GM04503 (cell line): ENCODE measurements at regions not wholly inside any gene's neighbourhood (a gene's known extent, or its start where the extent isn't known, plus 50 kb on each side); places are given as distances from the start of the nearest gene placed in this dataset.

Source experiments
- DNase-seq: peaks from one replicate; pipeline ENCODE4 v3.0.0-alpha.2; 2012; ENCODE audit warnings: low read depth

DNA sequence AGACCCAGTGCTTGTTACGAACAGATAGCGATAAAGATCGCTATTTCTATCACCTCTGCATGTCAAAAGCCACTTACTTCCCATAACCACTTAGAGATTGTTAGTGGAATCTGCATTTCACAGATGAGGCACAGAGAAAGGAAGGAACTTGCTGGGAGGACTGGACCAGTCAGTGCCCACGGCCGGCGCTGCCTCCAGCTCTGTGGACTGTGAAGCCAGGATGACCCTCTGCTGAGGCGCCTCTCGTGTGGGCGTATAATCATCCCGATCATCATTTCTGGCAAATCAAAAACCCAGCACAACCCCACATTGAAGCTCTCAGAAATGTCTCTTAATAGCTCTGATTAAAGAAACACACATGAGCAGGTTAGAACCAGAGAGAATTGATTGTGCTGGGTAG is 61.5 kb upstream of the ADRA2C start:
- no peak for DNase-seq

DNA sequence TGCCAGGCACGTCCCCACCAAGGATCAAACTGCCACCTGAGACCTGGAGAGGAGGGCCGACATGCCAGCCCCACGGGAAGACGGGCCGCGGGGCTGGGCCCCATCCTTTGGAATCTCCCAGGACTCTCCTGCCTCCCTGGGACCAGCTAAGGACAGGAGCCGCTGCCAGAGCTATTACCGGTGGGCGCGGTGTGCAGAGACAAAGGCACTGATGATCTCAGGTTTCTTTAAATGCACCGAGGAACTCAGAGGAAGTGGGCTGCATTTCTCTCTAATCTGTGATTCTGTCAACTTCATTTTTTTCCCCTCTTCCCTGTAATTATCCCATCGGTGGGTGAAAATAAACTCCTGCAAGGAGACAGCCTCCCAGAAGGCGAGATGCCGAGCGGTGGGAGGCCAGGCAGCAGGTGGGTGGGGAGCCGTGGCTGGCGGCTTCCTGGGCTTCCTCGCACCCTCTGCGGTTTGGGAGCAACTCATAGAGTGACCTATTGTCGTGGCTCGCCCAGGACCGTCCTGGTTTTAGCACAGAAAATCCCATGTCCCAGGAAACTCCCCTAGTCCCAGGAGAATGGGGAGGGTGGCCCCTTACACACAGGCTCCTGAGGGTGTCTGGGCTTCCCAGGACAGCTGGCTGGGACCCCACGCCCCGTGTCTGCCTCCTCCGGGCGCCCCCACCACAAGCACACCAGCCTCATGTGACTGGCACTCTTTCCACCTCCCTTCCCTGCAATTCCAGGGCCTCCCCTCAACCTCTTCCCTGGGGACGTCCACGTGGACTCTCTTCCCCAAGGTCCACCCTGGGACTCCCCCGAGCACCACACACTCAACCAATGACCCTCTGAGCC is 62.3 kb upstream of the ADRA2C start:
- no peak for DNase-seq

DNA sequence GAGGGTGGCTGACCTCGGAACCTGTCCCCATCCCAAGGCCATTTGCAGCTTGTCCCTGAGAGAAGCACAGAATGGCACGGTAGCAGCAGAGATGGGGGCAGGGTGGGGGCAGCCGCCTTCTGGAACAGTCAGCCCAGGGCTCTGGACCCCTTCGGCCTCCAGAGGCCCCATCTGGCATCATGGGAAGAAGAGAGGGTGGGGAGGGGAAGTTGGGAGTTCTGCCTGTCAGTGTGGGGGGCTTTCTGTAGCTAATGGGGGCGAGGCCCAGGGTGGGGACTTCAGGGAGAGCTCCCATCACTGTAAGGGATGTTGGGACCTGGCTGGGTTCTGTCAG is 62.9 kb upstream of the ADRA2C start:
- DNase-seq, result no peak

DNA sequence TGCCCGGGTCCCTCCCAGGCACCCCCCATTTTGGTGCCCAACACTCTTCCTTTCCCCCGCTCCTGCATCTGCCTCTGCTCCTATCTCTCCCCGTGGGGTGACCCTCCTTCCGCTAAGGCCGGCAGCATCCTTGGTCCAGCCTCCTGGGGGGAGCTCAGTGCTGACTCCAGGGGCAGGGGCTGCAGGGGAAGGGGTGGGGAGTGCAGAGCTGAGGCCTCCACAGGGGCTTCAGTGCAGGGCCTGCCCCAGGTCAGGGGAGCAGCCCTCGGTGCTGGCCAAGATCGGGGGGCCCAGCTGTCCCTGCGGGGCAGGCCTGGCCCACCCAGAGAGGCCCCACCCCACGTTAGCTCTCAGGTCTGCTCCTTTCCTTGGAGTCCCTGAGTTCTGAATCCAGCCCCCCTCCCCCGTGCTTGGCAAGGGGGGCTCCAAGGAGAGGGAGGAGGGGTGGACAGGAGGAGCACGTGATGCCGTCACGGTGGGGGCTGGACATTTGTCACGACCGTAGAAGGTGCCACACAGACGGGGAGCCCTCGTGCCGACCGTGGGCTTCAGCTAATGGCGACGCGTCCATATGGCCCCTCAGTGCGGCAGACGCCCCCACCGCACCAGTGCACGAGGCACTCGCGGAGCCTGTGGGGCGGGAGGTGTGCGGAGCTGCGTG is 63.5 kb upstream of the ADRA2C start:
- DNase-seq, result no peak

DNA sequence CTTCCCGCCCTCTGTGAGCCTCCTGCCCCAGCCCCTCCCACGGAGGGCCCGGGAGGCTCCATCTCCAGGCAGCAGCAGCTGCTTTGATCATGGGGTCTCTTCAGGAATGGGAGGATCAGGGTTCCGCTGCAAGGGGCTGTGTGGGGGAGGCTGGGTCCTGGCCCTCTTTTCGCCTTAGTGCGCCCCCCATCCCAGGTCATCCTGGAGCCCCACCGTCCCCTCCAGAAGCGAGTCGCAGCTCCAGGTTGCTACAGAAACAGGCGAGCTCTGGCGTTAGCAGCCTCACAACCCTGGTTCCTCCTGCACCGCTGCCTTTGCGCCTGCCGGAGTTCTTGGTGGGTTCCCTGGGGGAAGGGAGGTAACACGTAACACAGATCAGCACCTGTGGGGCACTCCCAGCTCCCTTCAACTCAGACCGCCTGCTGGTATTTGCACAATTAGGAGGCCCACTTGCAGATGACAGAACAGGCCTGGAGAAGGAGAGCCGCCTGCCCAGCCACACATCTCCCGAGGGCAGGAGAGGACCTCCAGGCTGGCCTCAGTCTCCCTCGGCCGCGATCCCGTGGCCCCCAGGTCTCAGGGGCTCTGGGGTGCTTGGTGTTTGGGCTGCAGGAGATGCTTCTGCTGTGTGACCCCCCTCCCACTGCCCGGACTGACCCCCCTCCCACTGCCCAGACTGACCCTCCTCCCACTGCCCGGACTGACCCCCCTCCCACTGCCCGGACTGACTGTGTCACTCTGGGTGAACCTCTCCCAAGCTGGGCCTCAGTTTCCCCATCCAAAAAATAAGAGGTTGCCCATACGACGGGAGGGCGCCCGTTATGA is 64.2 kb upstream of the ADRA2C start:
- DNase-seq, result no peak

DNA sequence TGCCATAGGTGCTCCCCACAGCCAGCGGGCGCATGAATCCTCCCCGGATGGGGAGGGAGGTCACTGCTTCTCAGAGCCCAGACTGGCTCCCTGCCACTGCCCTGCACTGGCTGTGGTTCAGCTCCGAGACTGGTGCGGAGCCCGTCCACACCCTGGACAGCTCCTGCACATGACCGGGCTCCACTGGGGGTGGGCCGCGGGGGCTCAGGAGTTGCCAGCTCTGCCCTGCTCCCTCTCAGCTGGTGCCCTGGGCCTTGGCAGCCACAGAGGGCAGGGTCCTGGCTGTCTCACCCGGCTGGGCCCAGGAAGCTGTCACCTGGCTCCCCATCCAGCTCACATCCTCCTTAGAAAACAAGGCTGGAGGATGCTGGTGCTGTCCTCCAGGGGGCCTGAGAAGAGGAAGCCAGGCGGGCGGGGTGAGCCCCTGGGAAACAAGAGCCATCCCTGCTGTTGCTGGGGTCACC is 64.9 kb upstream of the ADRA2C start:
- no peak for DNase-seq

DNA sequence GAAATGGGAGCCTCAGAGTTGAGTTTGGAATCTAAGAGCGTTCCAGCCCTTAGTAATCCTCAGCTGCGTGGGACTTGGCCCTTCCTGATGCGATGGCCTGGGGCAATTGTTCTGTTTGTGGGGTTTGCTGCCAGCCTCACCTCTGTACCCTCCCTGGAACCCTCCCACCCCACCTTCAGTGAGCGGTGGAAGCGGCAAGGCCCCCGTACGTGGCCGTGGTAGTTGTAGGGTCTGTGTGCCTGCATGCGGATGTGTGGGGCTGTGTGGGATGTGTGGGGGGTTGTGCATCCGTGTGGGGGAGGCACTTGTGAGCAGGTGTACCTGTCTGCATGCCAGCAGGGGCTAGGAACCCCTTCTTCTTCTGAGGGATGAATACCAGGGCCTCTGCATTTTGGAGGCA is 65.4 kb upstream of the ADRA2C start:
- no peak for DNase-seq

DNA sequence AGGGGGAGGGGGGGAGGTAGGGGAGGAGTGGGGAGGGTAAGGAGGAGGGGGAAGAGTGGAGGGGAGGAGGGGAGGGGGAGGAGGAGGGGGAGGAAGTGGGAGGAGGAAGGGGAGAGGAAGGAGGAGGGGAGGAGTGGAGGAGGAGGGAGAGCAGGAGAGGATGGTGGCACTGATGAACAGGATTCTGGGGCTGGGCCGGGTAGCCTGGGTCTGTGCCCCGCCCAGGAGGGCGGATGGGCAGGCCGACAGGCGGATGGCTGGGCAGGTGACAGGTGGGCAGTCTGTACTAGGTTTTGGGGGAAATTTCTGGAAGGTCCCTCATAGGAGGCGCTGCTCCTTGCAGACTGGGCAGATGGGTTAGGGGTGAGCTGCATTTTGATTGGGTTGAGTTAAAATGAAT is 66.0 kb upstream of the ADRA2C start:
- DNase-seq, result no peak

DNA sequence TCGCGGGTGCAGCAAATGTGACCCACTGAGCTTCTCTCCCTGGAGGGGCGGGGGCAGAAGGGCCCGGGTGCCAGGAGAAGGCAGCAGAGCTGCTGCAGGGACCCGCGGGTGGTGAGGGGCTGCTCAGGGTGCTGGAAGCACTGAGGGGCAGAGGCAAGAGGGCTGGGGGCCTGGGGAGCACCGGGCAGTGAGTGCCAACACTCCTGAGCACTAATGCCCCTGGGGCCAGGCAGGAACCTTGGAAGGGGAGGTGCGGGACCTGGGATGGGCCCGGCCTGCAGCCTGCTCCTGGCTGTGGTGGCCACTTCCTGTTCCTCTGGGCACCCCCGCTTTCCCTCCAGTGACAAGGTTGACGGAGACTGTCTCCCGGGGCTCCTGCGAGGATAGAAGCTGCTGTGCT is 66.5 kb upstream of the ADRA2C start:
- no peak for DNase-seq

DNA sequence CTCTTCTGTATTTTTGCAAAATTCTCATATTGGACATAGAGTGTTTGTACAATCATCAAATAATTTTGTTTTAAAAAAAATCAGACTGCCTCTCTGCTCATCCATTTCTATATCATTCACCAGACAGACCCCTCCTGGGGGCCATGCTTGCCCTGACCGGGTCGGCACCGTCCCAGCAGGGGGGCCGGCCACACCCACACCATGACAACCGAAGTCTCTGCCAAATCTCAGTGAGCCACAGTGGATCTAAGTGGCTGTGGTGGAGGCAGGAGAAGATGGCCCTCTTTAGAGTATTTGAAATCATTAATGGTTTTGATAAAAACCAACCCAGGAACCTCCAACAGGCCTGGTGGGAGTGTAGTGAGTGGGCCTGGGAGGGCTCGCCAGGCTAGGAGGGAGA is 66.9 kb upstream of the ADRA2C start:
- no peak for DNase-seq

DNA sequence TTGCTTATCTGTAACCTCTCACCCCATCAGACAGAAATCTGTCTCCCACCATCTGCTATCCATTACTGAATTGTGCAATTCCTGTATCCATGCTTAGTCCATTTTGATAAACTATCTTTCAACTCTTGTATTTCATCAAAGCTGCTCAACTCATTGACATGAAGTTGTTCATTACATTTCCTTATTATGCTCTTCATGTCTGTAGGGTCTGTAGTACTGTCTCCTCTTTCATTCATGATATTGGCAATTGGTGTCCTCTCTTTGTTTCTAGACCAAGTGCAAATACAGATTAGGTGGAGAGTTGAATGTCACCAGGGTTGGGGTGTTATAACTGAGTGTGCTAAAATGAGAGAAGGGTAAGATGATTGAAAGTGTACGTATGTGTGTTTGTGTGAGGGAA is 69.2 kb upstream of the ADRA2C start:
- DNase-seq, result no peak

DNA sequence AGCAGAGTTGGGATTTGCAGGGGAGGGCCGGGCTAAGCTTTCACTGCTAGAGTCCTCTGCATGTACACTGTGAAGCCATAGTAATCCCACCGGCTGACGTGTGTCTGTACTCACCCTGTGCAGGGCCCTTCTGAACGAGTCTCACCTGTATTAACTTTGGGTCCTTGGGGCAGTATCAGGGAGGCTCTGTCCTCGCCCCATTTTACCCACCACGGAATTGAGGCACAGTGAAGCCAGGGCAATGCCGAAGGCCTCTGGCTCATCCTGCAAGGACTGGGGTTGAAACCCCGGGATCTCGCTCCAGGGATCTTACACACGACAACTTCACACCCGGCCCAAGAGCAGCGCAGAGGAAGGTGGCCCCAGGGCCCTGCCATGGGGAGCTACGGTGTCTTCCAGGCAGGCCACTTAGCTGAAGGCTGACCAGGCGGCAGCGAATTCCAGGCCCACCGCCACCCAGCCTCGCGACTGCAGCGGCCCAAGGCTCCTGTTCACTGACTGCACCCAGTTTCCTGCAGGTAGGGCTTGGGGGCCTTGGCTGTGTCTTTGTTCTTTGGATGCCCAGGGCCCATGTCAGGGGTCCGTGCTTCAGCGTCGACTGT is 75.5 kb upstream of the ADRA2C start:
- DNase-seq, result no peak

DNA sequence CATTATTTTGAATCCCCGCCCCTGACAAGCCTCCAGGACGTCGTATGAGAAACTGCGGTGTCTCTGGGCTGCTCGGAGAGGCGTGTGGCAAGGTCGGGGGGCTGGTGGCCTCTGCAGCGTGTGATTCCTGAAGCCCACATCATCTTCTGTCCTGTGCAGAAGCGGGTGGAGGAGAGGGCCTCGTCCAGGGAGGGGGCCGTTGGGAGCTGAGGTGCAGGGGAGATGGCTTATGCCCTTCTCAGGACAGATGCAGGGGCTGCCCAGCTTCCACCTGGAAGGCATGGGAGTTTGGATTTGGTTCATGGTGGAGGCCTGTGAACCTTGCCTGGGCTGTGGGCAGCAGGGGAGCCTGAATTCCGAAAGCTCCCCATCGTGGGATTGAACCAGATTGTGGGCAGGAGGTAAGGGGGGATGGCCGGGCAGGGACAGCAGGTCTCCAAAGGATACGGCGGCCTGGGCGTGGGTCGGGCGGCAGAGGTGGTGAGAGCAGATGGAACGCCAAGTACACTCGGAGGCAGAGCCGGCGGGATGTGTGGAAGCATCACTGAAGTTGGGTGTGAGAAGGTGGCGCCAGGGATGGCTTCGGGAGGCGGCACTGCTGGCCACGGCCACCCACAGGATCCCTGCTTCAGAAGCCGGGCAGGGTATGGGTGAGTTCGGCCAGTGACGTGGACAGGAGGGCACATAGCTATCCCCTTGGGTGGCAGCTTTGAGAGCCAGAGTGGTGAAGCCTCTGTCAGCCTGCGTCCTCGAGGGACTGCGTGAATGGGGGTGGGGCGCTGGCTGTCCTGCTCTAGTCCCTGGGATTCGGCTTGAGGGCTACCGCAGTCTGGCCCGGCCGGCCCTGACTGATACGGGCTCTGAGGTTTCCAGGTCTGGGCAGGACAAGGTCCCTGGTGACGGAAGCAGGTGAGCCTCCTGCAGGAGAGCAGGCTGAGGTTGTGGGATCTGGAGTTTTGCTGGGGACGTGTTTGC is 76.3 kb upstream of the ADRA2C start:
- no peak for DNase-seq

DNA sequence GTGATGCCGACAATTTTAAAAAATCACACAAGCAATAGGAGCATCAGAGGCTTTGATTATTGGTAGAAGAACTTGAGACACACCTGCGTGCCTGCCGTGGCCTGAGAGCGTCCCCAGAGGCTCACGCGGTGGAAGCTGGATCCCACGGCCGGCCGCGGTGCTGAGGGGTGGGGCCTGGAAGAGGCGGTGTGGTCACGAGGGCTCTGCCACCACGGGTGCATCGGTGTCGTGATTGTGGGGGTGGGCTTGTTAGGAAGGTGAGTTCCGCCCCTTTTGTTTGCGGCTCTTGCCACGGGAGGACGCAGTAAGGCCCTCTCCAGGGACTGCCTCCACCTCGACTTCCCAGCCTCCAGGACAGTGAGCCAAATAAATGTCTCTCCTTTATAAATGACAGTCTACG is 77.2 kb upstream of the ADRA2C start:
- no peak for DNase-seq

DNA sequence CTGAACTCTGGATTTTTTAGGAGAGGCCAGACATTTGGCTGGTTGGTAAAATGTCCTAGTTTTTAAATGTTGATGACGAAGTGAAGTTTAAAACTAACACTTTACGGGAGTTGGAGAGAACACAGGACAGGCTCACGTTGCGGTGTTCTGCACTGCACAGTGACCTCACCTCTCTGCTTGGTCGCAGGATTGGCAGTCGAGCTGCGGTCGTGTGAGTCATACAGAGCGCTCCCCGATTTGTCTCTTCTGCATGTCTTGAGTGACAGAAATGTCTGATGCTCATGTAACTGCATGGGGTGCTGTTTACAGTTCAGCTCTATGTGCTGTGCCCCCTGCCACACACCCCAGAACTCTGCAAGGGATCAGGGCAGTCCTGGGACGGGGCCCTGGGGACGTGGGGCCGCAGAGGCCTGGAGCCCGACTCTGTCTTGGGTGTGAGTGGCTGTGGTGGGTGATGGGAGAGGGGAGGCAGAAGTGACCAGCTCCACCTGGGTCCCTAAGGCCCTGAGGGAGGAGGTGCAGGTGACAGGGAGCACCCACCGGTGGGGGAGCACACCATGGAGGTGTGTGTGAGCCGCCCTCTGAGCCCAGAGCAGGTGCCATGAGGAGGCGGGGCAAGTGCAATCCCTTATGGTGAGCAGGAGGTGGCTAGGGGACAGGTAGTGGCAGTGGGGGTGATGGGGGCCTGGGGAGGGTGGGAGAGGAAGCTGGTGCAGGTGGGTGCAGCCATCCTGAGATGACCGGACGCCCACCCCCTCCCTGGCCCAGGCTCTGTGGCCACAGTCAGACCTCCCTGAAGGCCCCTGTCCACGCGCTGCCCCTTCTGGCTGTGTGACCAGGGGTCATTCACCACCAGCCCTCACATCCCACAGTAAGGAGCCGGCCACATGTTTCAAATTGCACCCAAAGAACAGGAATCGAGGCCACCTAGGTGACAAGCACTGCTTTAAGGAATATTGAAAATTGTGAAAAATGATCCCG is 77.9 kb upstream of the ADRA2C start:
- DNase-seq, result no peak

DNA sequence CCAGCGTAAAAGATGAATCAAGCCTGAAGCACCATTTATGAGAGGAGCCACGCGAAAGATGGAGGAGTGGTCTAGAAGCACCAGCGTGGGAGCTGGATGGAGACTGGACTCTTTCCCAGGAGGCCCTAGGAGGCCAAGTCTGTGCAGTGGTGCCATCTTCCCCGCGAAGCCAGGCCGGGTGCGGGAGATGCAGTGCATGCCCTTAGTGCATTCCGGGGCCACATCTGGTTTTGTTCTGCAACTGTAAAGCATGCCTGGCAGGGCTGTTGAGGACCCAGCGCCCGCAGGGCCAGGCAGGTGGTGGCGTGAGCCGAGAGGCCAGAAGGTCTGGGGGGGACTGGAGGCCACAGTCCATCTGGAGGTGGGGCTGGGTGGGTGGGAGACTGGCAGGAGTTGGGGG is 78.6 kb upstream of the ADRA2C start:
- DNase-seq, result no peak

DNA sequence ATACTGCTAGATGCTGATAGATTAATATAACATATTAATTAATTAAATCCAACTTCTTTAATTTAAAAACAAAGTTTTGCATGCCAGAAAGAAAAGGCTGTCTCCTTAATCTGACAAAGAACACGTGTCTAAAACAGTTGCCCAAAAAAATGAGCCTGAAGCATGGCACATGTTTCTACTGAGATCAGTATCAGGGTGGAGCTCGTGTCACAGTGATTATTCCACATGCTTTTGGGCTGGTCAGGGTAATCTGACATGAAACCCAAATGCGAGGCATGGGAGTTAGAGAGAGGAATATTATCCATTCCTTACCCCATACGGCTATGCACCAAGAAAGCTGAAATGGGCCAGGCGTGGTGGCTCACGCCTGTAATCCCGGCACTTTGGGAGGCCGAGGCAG is 79.4 kb upstream of the ADRA2C start:
- no peak for DNase-seq

DNA sequence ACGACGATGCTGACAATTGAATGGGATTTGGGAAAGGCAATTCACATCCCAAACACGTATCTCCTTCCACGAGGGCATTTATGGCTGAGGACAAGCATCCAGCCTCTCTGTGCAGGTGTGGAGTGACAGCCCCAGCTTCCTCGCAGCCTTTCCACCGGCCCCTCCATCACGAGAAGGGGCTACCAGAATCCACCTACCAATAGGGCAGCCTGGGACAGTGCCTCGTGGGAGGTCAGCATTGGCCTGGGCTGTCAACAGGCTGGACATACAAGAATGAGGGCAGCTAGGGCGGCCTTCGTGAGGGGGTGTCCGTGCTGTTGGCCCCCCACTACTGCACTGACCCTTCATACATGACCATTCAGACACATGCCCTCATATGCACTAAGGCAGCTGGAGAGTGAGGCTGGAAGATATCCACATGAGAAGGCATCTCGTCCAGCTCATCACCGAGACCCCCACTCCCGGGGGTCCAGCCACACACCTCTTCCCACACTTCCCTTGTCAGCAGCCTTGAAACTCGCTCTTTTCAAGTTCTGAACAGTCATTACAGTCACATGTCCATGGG is 81.0 kb upstream of the ADRA2C start:
- DNase-seq, result no peak

DNA sequence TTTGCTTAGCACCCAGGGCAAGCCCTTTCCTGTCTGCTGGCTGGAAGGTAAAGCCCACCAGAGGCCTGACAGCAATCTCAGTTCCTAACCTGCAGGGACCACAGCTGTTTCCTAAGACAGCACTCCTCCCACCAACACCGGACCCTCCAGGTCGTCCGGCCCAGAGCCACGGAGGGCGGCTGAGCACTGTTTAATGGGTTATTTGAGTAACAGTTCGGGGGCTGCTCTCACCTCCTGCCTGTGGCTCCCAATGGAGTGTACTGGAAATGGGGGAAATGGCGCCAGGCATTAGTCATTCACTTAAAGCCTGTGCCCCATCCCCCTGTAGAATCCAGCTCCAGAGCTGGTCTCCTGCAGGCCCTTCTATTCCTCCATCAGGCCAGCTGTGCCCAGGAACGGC is 81.6 kb upstream of the ADRA2C start:
- DNase-seq, result no peak
